GM12891 (cell line): ENCODE measurements at regions not wholly inside any gene's neighbourhood (a gene's known extent, or its start where the extent isn't known, plus 50 kb on each side); places are given as distances from the start of the nearest gene placed in this dataset.

Experiments used
- DNase-seq: peaks from one replicate; pipeline ENCODE4 v3.0.0; 2011; ENCODE audit warnings: low spot score; ENCODE audit not compliant: insufficient read length
- FAIRE-seq: peaks from 2 replicates; lab custom pipeline; 2011; peaks lifted over from hg19 to GRCh38; lab: Jason Lieb, UNC
- PAX5 ChIP-seq: IDR thresholded peaks from 2 replicates; pipeline ENCODE4 v1.6.1; 2011; ENCODE audit warnings: low read length, moderate library complexity, mild to moderate bottlenecking; ENCODE audit not compliant: insufficient read depth, severe bottlenecking
- POLR2A ChIP-seq: IDR thresholded peaks from 2 replicates; pipeline ENCODE4 v1.6.1; 2011; ENCODE audit warnings: low read depth, low read length, control low read depth
- POLR2AphosphoS5 ChIP-seq: IDR thresholded peaks from 2 replicates; pipeline ENCODE4 v1.6.1; 2011; ENCODE audit warnings: low read depth, low read length, control low read depth
- POU2F2 ChIP-seq: IDR thresholded peaks from 2 replicates; pipeline ENCODE4 v1.6.1; 2011; ENCODE audit warnings: low read depth, mild to moderate bottlenecking, control low read depth, low read length, moderate library complexity
- SPI1 ChIP-seq: IDR thresholded peaks from 2 replicates; pipeline ENCODE4 v1.6.1; 2011; ENCODE audit warnings: low read depth, low read length, control low read depth
- TAF1 ChIP-seq: IDR thresholded peaks from 2 replicates; pipeline ENCODE4 v1.6.1; 2011; ENCODE audit warnings: low read depth, low read length, control low read depth

DNA sequence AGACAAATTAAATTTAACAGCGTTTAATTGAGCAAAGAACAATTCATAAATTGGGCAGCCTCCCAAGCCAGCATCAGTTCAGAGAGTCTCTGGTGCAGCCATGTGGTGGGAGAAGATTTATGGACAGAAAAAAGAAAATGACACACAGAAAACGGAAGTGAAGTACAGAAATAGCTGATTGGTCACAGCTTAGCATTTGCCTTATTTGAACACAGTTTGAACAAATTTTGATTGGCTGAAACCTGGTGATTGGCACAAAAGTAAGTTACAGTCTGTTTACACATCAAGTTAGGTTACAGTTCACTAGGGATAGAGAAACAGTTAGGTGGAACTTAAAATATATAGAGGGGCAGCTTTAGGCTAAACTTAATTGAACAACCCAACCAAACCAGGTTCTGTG is 720.1 kb downstream of the TYW1 start:
- no peak for FAIRE-seq
- no peak for DNase-seq
- TF ChIP-seq POLR2A: no peak
- TF ChIP-seq POLR2AphosphoS5: no peak
- TF ChIP-seq SPI1: no peak
- TF ChIP-seq PAX5: no peak
- no peak for TF ChIP-seq TAF1
- no peak for TF ChIP-seq POU2F2

DNA sequence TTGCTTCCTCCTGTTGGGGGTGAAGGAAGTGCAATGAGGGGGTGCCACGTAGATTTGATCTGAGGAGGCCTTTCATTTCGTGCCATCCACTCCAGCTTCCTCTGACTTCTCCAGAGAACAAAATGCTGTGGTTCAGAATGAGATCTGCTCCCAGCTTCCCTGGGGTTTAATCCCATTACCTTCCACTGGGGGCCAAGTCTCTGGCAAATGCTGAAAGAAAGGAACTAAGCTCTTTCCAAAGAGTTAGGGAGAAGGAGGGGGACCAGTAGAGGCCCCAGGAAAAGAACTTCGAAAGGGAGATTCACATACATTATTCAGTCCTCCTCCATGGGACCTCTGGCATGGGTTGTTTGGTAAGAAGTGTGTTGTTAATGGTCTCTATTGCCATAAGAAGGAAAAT is 727.0 kb downstream of the TYW1 start:
- no peak for DNase-seq

DNA sequence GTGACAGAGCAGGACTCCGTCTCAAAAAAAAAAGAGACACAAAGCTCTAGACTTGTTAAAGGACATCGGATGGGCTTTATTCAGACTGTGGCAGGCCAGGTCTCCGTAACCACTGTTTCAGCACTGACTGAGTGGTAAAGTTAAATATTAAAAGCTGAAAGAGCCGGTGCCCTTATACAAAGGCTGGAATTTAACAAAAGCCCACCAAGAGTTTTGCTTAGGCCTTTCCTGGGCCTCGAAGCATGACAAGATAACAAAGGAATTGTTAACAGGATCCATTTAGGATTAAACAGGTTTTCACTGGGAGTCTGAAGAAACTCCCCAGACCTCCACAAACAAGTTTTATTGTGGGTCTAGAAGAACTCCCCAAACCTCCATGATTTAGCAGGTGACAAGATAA is 727.8 kb downstream of the TYW1 start:
- TF ChIP-seq TAF1 (no peak), POLR2AphosphoS5 (no peak), POLR2A (no peak), SPI1 (no peak), POU2F2 (no peak)
- no peak for FAIRE-seq
- DNase-seq: no peak

More for the DNA sequence above, 727.0 kb downstream of the TYW1 start:
- no peak for TF ChIP-seq SPI1
- no peak for TF ChIP-seq POU2F2
- no peak for TF ChIP-seq PAX5
- no peak for TF ChIP-seq POLR2AphosphoS5
- no peak for TF ChIP-seq POLR2A
- no peak for TF ChIP-seq TAF1
- no peak for FAIRE-seq

DNA sequence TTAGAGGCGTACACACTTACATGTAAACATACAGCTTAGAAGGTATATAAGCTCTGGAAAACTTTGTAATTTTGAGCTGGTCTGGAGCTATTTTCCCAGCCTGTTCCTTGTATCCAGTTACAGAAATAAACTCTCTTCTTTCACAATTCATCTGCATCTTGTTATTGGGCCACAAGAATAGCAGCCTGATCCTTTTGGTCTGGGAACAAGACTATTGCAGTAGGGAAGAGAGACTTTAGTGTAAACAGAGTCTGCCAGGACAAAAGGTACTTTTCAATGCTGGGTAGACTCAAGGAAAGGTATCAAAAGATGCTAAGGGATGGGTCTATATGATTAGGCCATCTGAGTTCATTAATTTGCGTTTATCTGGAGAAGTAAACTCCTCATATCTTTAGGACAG is 728.3 kb downstream of the TYW1 start:
- DNase-seq: no peak
- no peak for FAIRE-seq
- TF ChIP-seq POLR2AphosphoS5: no peak
- no peak for TF ChIP-seq POLR2A
- no peak for TF ChIP-seq SPI1
- TF ChIP-seq PAX5: no peak
- TF ChIP-seq POU2F2: no peak
- no peak for TF ChIP-seq TAF1

DNA sequence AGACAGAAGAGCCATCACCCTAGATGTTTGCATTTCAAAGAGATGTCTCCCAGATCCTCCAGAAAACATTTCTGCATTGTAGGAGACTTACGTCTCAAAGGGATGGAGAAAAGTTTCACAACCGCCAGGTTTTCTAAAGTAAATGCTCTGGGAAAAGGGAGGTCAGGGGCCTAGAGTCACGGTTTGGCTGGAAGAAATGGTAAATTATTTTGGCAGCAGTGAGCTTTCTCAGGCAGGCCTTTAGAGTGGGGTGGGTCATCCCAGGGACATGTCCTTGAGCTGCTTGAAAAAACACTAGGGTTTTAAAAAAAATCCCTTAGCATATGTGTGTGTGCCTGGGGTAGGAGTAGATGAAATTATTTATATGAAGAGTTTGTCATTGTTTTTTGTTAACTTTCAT is 728.8 kb downstream of the TYW1 start:
- no peak for TF ChIP-seq POU2F2
- TF ChIP-seq POLR2A: no peak
- no peak for TF ChIP-seq SPI1
- TF ChIP-seq PAX5: no peak
- TF ChIP-seq POLR2AphosphoS5: no peak
- no peak for TF ChIP-seq TAF1
- FAIRE-seq (no peak), DNase-seq (no peak)

DNA sequence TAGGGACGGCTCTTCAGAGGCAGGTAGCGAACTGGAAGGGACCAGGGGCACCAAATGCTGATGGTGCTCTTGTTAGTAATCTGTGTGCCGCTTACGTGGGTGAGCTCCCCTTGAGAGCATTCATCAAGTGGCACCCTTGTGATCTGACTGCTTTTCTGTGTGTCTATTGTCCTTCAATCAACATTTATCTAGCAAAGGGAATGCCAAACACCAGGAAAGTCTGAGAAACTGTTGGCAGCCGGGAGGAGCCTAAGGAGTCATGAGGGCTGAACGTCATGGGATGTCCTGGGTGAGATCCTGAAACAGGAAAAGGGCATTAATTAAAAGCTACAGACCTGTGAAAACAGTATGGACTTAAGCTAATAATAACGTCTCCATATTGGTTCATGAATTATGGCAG is 733.1 kb downstream of the TYW1 start:
- TF ChIP-seq PAX5 (no peak), SPI1 (no peak), TAF1 (no peak), POLR2A (no peak), POU2F2 (no peak), POLR2AphosphoS5 (no peak)
- no peak for FAIRE-seq

DNA sequence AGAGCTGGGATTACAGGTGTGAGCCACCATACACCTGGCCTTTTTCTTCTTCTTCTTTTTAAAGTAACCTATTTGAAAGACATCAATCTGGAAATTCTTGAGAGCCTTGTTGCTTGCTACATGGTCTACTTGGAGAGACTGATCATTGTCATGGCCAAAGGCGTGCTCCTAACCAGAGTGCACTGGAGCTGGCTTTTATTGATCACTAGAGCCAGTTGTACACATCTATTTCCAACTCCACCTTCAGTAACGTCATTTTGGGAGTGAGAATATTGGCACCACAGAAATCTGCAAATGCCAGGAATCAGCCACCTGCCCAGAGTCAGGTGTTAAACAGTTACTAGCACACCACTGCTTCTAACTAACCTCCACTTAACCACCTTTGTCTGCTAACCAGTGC is 735.1 kb downstream of the TYW1 start:
- FAIRE-seq (no peak), DNase-seq (no peak)
- no peak for TF ChIP-seq TAF1
- no peak for TF ChIP-seq POLR2AphosphoS5
- no peak for TF ChIP-seq POLR2A
- no peak for TF ChIP-seq PAX5
- no peak for TF ChIP-seq SPI1
- TF ChIP-seq POU2F2: no peak

More for the DNA sequence above, 733.1 kb downstream of the TYW1 start:
- no peak for DNase-seq

DNA sequence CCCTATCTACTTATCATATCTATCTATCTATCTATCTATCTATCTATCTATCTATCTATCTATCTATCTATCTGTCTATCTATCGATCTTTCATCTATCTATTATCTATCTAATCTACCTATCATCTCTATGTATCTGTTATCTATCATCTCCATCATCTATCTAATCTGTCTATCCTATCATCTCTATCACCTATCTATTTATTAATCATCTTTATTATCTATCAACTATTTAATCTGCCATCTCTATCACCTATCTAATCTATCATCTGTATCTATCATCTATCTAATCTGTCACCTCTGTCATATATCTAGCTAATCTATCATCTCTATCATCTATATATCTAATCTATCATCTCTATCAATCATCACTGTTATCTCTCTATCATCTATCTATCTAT is 736.3 kb downstream of the TYW1 start:
- DNase-seq (no peak), FAIRE-seq (no peak)
- TF ChIP-seq SPI1 (no peak), TAF1 (no peak), POLR2A (no peak), POLR2AphosphoS5 (no peak), POU2F2 (no peak), PAX5 (no peak)

DNA sequence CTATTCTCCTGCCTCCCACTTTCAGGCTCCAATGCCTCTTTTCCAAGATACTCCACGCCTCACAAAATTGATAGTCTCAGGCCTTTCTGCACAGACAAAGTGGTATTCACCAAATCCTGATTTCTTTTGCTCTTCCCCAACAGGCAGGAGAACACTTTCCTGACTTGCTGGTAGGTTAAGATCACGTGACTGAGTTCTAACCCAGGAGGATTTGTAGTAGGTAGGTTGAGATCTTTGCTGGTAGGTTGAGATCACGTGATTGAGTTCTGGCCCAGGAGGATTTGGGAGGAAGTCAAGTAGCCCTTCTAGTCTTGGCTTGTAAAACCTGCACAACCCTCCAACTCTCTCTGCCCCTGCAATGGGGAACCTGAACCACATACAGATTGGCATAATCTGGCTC is 741.5 kb downstream of the TYW1 start:
- TF ChIP-seq POLR2AphosphoS5 (no peak), PAX5 (no peak)
- FAIRE-seq: no peak
- no peak for DNase-seq

DNA sequence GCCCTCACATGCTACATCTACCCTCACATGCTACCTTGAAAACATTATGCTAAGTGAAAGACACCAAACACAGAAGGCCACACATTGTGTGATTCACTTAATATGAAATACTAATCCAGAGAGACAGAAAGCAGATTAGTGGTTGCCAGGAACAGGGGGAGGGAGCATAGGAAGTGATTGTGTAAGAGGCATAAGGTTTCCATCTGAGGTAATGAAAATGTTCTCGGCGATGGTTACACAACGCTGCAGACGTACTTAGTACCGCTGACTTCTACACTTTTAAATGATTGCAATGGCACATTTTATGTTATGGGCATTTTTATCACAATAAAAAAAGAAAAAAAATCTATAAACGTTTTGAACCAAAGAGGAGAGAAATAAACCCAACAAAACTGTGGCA is 742.3 kb downstream of the TYW1 start:
- no peak for FAIRE-seq
- TF ChIP-seq SPI1 (no peak), PAX5 (no peak), POLR2A (no peak), POU2F2 (no peak)
- DNase-seq: no peak
